GM23248 (cell line): ENCODE measurements at regions not wholly inside any gene's neighbourhood (a gene's known extent, or its start where the extent isn't known, plus 50 kb on each side); places are given as distances from the start of the nearest gene placed in this dataset.

ENCODE experiments used
- EZH2 ChIP-seq: fragments of 200-600 bp; sonication (generic); IDR thresholded peaks from 2 replicates; pipeline ENCODE4 v1.6.1; 2018; ENCODE audit warnings: antibody characterized with exemption, mild to moderate bottlenecking; ENCODE audit not compliant: insufficient read depth, poor library complexity, severe bottlenecking
- EZH2phosphoT487 ChIP-seq: fragments of 200-600 bp; sonication (generic); IDR thresholded peaks from 2 replicates; pipeline ENCODE4 v1.6.1; 2018; ENCODE audit warnings: antibody characterized with exemption, moderate library complexity, mild to moderate bottlenecking, low read depth; ENCODE audit not compliant: insufficient read depth

DNA sequence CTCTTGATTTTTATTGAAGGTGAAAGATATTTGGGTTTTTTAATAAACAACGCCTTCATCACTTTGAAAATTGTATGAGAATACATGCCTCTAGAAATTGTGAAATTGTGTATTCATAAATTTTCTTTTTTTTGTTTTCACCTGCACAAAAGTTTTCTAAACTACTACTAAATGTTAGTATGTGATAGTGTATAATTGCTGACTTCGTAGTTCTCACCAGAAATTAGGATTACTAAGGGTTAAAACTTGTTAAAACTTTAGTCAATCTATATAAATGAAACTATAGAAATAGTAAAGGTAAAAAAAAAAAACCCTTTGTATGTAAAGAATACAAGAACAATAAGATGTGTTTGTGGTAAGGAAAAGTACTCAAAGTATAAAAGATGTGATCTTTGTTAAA is 496.5 kb upstream of the ATP2B1 start:
- TF ChIP-seq EZH2phosphoT487 (no peak), EZH2 (no peak)
